IPS DF 19.7 (cell line): ENCODE measurements at regions not wholly inside any gene's neighbourhood (a gene's known extent, or its start where the extent isn't known, plus 50 kb on each side); places are given as distances from the start of the nearest gene placed in this dataset.
A peak's percentile ranks its signal among the peaks of the same experiment; 100 is the strongest.

ENCODE experiments used
- DNase-seq: peaks from one replicate; pipeline ENCODE4 v3.0.0-alpha.2; 2013; ENCODE audit warnings: low read depth, low spot score

DNA sequence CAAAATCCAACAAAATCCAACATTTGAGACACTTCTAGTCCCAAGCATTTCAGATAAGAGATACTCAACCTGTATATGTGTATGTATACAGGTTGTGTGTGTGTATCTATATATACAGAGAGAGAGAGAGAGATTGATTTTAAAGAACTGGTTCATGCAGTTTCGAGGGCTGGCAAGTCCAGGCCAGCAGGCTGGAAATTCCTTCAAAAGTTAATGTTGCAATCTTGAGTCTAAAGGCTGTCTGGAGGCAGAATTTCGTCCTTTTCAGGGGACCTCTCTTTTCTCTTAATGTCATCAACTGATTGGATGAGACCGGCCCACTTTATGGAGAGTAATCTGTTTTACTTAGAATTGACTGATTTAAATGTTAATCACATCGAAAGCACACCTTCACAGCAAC is 199.6 kb upstream of the IL12A start:
- no peak for DNase-seq

DNA sequence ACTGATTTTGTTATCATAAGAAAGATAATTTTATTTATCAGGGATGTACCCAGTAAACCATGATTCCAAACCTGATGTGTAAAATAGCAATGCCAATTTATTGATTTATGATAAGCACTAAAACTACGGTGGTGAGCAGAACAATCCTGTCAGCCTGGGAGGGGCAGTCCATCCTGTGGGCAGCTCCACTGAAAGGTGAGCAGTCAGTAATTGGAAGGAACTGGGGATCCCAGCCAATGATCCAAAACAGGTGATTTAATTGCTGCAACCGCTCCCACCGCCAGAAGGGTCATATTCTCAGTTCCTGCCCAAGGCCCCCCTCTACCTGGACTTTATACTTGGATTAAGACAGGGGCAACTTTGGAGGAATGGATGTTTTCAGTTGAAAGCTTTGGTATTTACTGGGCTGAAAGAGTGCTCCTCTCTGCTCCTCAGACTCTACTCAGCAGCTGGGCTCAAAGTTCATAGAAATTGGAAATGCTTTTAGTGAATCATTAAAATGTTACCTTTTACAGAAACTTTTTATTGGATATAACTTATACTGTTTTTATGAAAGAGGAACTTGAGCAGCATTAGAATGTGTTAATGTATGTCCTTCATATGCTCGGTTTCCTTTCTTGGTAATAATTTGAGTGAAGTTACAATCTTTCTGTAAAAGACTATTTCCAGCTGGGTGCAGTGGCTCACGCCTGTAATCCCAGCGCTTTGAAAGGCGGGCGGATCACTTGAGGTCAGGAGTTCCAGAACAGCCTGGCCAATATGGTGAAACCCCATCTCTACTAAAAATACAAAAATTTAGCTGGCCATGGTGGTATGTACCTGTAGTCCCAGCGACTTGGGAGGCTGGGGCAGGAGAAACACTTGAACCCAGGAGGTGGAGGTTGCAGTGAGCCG is 198.6 kb upstream of the IL12A start:
- no peak for DNase-seq

DNA sequence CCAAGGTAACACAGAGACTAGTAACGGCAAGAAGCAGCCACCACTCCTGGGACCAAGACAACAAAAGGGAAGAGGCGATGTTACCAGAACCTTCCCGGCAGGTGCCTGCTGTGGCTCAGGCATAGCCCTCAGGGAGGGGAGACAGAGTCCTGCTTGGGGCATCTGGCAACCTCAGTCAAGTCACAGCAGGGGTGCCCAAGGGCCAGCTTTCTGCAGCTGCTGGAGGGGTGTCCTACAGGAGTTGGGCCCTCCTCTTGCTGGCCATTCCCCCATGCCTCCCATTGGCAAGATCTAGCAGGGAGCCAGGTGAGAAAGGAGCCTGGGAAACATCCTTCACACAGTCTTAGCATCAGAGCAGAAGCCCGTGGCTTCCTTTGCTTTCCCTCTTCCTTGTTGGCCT is 197.3 kb upstream of the IL12A start:
- DNase-seq = no peak

DNA sequence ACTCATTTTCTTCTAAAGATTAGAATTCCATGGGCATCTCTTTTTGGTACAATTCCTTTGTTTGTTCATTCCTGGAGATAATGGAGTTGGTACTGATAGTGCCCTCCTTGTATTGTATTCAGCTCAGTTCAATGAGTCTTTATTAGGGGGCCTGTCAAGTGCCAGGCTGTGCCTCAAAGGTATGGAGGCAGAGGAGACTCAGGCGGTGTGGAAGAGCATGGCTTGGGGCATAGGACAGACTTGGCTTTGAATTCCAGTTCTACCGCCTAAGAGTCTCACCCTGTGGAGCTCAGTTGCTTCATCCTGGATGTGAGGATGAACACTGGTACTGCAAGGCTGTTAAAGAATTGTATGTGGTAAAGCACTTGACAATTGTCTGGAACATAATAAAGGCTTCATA is 196.6 kb upstream of the IL12A start:
- DNase-seq = no peak

DNA sequence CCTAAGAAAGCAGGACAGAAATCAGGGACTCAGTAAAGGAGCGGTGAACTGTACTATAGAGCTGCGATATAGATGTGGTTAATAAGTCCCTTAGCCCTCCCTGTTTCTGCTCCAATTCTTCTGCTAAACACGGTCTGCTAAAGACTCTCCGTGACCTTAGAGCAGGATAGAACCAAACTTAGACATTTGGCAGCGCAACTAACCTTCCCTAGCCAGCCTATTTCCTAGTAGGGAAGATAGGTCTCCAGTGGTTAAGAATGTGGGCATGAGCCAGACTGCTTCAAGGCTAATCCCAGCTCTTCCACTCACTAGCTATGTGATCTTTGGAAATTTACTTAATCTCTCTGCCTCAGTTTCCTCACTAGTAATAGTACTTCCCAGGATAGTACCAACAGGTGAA is 193.6 kb upstream of the IL12A start:
- no peak for DNase-seq

DNA sequence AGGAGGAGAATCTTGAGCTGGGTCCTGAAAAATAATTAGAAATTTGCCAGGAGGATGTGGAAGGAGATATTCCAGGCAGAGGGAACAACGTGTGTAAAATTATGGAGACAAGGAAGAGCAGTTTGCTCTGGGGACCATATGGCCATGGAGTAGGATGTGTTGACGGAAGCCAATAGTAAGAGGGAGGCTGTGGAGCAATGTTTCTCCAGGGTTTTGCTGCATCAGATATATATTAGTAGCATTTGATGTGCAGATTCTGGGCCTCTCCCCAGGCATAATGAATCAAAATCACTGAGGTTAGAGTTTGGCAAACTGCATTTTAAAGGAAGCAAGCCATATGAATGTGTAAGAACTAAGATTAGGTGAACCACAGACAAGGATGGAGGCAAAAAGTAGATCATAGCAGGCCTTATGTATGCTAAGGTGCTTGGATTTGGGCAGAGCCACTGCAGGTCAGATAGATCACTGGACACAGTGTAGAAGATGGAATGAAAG is 192.9 kb upstream of the IL12A start:
- DNase-seq = no peak

DNA sequence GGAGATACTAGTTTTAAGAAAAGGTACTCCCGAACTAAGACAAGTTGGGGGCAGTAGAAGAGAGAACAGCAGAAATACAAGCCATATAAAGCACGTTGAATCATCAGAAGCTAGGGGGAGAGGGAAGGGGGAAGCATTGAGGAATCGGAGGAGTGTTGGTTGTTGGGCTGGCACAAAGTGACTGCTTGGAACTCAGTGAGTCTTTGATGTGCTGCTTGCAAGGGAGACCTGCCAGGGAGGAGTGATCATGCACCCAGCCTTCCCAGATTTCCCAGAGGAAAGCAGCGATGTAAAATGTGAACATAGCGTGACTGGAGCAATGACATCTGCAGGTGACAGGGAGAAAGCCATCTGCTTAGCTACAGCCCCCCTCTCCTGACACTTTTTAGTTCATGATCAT is 192.4 kb upstream of the IL12A start:
- DNase-seq = no peak

DNA sequence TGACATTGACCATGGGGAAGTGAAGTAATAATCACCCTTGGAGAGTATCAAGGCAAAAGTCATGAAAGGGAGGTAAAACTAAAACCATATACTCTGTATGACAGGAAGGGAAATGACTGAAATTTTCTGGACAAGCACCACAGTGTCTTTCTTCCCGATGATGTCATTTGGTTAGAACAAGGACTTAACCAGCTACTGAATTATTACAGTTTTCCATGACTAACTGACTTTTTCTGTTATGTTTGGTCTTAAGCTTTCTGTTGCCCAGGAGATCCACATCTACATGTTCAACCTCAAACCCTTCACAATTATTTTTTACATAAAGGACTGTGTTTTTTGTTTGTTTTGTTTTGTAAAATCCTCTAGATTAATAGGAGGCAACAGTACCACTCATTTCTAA is 191.9 kb upstream of the IL12A start:
- no peak for DNase-seq

DNA sequence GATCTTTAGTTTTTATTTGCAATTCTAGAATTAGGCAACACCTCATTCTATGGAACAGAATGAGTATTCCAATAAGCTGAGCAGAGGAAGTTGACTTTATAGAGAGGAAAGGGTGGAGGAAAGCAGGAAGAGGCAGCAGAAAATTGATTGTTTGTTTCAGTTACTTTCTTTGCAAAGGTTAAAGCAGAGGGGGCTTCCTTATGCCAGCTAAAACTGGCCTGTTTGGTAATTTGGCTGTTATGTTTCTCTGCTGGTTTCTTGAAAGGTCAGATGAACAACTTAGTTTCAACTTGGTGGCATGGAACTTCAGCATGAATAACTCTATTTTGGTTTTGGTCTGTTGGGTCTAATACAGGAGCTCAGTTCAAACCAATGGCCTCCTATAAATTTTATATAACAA is 190.9 kb upstream of the IL12A start:
- no peak for DNase-seq

DNA sequence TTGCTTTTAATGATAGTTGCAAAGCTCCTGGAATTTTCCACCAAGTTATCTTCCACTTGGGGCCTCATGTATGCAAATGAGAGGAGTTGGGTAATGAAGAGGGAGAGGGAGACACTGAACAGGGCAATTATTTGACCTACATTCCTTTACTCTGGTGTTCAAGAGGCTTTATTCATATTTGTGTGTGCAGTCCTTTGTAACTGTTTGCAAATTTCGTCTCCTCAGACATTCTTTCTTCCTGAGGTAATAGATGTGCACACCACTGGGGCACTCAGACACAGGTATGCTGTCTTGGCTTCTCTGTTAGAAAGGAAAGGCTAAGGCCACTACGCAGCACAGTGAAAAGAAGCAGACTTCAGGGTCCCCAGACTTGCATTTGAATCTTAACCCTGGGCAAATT is 189.7 kb upstream of the IL12A start:
- no peak for DNase-seq

DNA sequence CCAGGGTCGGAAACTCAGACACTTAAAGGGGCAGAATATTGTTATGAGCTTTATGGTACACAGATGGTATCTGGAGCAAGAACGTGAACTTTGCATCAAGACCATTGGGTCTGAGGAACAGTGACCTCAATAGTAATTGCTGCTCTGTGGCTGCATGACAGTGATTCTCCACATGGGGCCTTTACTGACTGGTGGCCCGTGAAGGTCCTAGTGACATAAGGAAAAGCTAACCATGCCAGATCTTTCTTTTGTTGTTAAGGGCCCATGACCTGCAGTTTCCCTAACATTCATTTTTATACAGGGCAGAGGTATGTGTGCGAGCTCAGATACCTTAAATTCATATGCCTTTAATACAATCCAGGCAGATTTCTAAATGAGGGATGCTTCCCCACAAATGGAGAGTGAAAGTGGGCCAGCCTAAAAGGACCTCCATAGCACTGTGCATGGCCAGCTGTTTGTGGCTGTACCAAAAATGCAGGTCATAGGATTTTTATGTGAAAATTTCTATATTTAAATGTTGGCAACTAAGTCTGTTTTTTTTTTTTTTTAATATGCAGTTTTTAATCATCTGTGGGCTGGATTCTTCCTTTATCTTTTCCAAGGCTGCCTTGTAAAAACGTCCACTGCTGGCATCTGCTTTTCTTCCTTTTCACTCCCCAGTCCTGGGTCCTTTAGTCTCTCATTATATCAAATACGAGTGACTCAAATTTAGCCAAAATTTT is 188.0 kb upstream of the IL12A start:
- no peak for DNase-seq

DNA sequence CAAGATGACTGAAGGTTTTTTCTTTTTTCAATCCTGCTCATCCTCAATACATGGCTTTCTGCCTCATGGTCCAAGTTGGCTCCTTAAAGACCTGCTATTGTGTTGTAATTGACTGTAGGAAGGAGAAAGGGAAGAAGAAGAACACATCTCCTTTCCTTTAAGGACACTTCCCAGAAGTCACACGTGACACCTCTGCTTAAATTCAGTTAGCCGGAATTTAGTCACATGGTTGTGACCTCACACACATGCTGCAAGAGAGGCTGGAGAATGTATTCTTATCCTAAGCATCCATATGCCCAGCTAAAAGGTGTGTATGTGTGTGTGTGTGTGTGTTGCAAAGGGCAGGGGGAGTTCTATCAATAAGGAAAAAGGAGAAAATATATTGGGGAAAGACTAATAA is 185.8 kb upstream of the IL12A start:
- DNase-seq = no peak

DNA sequence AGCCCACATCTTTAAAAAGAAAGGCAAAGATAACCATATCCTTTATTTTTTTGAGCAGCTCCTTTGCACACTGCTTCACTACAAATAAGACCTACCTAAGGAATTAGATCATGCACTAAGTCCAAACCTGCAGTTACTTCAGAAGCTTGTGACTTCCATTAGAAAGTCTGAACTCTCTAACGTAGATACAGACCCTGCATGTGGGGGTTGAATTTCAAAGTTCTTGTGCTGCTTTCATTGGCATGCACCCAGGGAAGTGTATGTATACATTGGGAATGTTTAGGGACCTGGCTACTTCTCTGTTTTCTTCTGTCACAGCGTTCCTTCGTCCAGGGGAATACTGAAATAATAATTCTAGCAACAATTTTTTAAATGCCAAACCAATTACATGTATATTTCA is 185.2 kb upstream of the IL12A start:
- DNase-seq = no peak

DNA sequence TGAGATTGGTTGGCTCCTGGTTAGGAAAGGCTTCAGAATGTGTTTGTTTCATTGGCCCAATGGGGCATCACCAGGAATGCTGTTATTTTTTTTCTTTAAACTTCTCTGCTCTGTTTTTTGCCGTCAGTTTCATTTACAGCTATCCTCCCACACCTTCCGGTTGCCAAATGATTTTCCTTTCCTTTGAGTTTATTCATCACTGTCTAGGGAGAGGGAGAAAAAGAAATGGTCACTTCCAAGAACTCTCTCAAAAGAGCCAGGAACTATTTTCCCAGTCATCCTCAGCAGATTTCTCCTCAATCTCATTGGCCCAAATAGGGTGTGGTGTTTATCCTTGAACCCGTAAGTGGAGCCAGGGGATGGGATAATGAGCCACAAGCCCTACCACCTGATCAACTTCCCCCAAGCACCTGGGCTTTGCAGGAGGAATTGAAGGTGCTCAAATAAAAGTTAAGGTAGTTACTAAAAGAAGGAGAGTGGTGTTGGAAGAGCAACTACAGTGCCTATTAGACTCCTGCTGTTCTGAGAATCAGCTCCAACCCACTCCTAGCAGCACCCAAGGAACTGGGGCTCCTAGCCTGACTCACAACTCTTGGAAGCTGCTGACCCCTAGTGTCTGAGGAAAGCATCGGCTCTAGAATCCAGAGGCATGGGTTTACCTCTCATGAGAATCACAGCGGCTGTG is 183.8 kb upstream of the IL12A start:
- peak; percentile 57 for DNase-seq

DNA sequence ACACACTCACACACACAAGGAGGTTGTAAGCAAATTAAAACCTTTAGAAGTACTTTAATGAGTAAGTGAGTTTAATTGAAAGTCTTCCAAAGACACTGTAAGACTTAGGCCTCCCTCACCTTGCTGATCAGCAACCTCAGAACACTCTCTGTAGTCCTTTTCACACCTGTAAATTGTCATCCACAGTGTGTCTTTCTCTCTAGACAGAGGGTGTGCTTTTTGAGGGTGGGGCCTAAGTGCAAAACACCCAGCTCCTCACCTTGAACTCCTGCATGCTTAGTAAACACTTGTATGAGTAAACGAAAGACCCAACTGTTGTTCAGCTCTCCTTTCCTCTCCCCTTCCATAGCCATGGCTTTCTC is 183.2 kb upstream of the IL12A start:
- DNase-seq = no peak

DNA sequence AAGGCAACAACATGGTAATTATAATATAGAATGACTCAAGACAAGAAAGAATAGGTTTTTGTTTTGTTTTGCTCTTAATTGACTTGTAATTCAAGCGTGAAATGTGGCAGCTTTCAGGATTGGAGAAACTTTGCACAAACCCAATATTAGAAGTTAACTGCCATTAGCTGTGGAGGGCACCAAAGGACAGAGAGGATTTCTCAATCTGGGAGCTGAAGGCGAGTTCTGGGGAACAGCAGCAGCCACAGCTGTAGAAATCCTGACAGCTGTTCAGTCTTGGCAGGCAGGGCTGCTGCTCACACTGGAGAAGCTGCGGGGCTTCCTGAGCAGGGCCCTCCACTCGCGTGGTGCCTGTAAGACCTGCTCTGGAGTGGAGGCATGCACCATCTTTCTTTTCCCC is 182.2 kb upstream of the IL12A start:
- DNase-seq = no peak

DNA sequence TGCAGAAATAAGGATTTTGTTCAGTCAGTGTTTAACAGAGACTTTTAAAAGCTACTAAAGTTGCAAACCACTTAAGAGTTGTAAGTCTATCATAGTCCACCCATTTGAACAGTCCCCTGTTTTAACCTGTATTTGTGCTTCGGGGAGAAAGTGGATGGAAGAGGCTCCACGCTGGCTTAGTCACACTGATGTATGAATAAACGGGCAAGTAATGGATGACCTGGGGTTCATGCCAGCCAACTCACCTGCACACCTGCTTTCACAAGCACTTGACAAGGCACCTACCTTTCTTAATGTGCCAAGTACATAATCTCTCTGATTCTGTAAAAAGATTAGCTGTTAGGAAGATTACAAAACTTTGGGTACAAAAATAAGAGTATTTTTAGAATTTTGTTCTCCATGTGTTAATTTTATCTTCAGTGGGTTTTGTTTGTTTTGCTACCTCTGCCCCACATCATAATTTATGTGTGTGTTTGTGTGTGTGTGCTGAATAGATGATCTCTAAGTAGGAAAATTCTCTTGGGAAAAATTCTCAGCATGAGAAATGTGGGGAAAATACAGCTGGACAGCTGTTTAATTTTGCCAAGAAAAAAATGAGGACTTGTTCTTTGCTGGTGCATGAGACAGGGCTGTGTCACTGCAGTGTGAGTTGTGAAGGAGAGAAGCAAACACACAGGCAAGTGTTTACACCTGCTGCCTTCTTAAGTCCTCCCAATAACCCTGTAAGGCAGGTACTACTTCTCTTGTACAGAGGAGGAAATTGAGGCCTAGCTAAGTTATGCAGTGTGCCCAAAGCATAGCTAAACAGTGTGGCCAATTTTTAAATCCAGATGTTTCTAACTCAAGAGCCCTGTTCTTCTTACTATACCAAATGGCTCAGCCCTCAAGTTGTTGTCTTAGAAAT is 181.2 kb upstream of the IL12A start:
- no peak for DNase-seq

DNA sequence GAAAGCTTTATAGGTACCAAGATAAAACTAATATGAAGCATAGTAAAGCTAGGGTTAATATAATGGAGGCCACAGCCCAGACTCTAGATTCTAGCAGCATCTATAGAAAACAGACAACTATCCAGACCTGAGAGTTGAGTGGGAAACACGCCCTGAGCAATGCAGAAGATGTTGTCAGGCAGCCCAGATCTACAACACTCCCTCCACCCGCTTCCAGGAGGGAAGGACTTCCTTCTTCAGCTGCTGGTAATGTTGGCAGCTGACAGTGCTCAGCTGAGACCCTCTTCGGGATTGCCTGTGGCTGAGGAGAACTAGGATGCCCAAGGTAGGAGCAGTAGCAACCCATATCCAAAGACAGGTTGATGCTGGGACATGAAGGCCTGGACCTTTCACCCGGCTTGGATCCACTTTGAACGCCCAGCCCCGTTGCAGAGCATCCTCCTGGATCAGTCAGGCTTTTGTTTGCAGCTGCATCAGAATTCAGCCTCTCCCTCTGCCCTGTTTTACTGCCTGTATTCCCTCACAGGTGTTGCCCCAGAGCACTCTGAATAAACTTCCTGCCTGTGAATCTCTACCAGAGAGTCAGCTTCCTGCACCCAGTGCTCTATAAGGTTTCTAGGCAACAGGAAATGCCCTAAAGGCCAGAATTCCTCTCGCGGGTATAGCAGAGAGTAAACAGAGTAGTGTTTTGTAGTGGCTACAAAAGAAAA is 174.7 kb upstream of the IL12A start:
- DNase-seq = peak; percentile 20

DNA sequence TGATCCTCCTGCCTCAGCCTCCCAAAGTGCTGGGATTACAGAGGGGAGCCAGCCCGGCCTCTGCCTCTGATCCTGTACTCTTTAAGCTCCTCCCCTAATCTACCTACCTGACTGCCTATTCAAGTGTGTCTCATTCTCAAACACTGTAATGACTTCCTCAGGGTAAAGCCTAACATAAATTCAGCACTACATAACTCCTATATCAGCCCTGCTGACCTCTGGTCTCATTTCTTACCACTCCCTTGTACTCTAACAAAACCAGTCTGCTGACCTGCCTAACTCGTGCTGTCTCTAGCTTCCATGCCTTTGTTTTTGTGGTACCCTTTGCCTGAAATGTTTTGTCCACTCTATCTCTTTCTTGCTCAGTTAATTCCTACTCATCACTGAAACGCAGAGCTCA is 172.1 kb upstream of the IL12A start:
- DNase-seq = no peak

DNA sequence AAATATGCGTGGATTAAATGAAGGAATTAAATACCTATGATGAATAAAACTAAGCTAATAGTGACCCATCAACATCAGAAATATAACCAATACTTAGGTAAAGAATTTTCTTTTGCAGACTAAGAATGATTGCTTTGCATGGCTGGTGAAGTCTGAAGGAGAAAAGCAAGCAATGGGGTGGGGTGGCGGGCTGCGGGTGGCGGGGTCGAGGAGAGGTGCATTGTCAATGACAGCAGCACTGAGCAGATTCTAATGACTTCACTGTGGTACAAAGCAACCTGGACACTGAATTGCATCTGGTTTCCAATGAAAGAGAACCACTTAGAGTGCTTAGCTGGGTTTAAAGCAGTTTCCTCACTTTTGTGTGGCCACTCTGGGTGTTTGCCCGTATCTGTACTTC is 171.5 kb upstream of the IL12A start:
- DNase-seq = no peak

DNA sequence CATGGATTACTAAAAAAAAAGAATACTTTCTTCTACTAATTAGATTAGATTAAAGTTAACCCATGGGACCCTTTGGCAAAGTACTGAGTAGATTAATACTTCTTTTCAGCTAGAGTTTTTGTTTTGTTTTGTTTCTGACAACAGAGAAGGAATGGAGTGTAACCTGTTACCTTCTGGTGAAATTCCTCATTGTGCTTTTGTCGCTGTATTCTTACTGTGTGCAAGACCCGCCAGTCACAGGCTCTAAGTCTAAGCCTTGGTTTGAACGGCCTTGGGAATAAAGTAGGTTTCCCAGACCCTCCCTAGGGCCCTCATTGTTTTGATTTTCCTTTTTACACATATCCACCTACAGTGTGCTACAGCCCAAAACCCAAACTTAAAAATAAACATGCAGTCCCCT is 171.1 kb upstream of the IL12A start:
- DNase-seq = no peak
